HepG2 (cell line): ENCODE measurements at regions not wholly inside any gene's neighbourhood (a gene's known extent, or its start where the extent isn't known, plus 50 kb on each side); places are given as distances from the start of the nearest gene placed in this dataset.

Experiments used
- ATAC-seq: fragments of 200-7000 bp; cut with Tn5 transposase; 3 replicates; pipeline ENCODE4 v1.9.1; 2020; ENCODE audit warnings: mild to moderate bottlenecking, moderate library complexity
- BruUV-seq: library from RNA; stranded (reverse); fragments of 400-500 nt; replicated peaks from 2 replicates; lab custom pipeline; 2021; lab: Mats Ljungman, UMichigan
- CTCF ChIA-PET: fragments of 300-600 bp; formaldehyde crosslinking; extraction: SDS; loops from one replicate; lab custom pipeline; 2021; ENCODE audit warnings: low total read pairs, inconsistent platforms, low intra/inter-chr PET ratio; lab: Yijun Ruan, JAX
- POLR2A ChIA-PET: fragments of 350-600 bp; sonication (Branson Sonifier 250); formaldehyde crosslinking; loops from one replicate; lab custom pipeline; 2020; ENCODE audit warnings: antibody characterized with exemption, inconsistent platforms; lab: Yijun Ruan, JAX
- DNase-seq: peaks from one replicate; pipeline ENCODE4 v3.0.0-alpha.2; 2015; ENCODE audit warnings: low spot score
- FAIRE-seq: peaks from 3 replicates; lab custom pipeline; 2011; peaks lifted over from hg19 to GRCh38; lab: Jason Lieb, UNC
- H2AFZ ChIP-seq: one replicate; pipeline ENCODE4 v1.6.1; 2011; ENCODE audit warnings: low read length, inconsistent platforms
- H3K27ac ChIP-seq: fragments of 300-600 bp; 3 replicates; pipeline ENCODE4 v1.8.0; 2011; ENCODE audit warnings: mixed run types, mild to moderate bottlenecking, mixed read lengths, low read length, inconsistent platforms; ENCODE audit not compliant: insufficient read depth; ENCODE audit errors: extremely low read length
- H3K27me3 ChIP-seq, 2 experiments: fragments of 200-600 bp in 1 of 2; 2 replicates in 1 of 2; 3 replicates in 1 of 2; pipeline versions ENCODE4 v1.6.0 to v1.8.0; 2011; ENCODE audit warnings: low read length in 2 of 2, mild to moderate bottlenecking in 2 of 2, moderate library complexity in 2 of 2, inconsistent platforms in 1 of 2; ENCODE audit not compliant: insufficient read depth in 2 of 2, control insufficient read depth in 1 of 2
- H3K36me3 ChIP-seq, 2 experiments: fragments of 200-600 bp in 1 of 2; replicated peaks in 1 of 2; 2 replicates in 1 of 2; 3 replicates in 1 of 2; pipeline versions ENCODE4 v1.5.1 to v1.8.0; 2011; ENCODE audit warnings: low read length in 2 of 2, inconsistent platforms in 1 of 2; ENCODE audit not compliant: insufficient read depth in 2 of 2, control insufficient read depth in 1 of 2
- H3K4me1 ChIP-seq: 2 replicates; pipeline ENCODE4 v1.5.1; 2012; ENCODE audit warnings: low read length, inconsistent platforms; ENCODE audit not compliant: insufficient read depth
- H3K4me2 ChIP-seq: 2 replicates; pipeline ENCODE4 v1.6.0; 2011; ENCODE audit warnings: low read depth, low read length, inconsistent platforms
- H3K4me3 ChIP-seq, 3 experiments: fragments of 200-600 bp in 1 of 3; sonication (generic), shearing (Covaris generic) in 1 of 3; replicated peaks in 1 of 3; 2 replicates each; pipeline ENCODE4 v1.5.1; 2011 to 2016; ENCODE audit warnings: low read length in 3 of 3, inconsistent platforms in 2 of 3, low read depth in 2 of 3, mild to moderate bottlenecking in 2 of 3, control low read depth in 1 of 3, mixed read lengths in 1 of 3; ENCODE audit not compliant: insufficient read depth in 1 of 3
- H3K79me2 ChIP-seq: one replicate; pipeline ENCODE4 v1.6.1; 2011; ENCODE audit warnings: low read length, inconsistent platforms; ENCODE audit not compliant: insufficient read depth
- H3K9ac ChIP-seq: 2 replicates; pipeline ENCODE4 v1.6.0; 2011; ENCODE audit warnings: mild to moderate bottlenecking, low read depth, low read length, inconsistent platforms; ENCODE audit not compliant: insufficient read depth
- H3K9me3 ChIP-seq: 2 replicates; pipeline ENCODE4 v1.5.1; 2012; ENCODE audit warnings: mild to moderate bottlenecking, low read length
- H4K20me1 ChIP-seq: 2 replicates; pipeline ENCODE4 v1.6.0; 2011; ENCODE audit warnings: inconsistent platforms, mild to moderate bottlenecking, low read length, moderate library complexity; ENCODE audit not compliant: insufficient read depth
- CREB1 ChIP-seq, 2 experiments: fragments of 450-650 bp in 1 of 2; IDR thresholded peaks; 2 replicates each; pipeline ENCODE4 v1.6.1; 2016 to 2017; ENCODE audit warnings: control low read depth in 1 of 2, mild to moderate bottlenecking in 1 of 2, missing compliant biosample characterization in 1 of 2, missing genetic modification characterization in 1 of 2
- HOXA9 ChIP-seq: sonication (generic); formaldehyde crosslinking; IDR thresholded peaks from 2 replicates; pipeline ENCODE4 v1.8.1; 2022; ENCODE audit warnings: missing genetic modification reagents, mild to moderate bottlenecking, moderate library complexity, borderline replicate concordance
- NFKB2 ChIP-seq: sonication (generic); formaldehyde crosslinking; IDR thresholded peaks from 2 replicates; pipeline ENCODE4 v1.4.0; 2020; ENCODE audit warnings: missing genetic modification reagents, borderline replicate concordance
- NFRKB ChIP-seq: fragments of 450-650 bp; IDR thresholded peaks from 2 replicates; pipeline ENCODE4 v1.6.1; 2017
- SP1 ChIP-seq, 2 experiments: fragments of 450-650 bp in 1 of 2; sonication (generic) in 1 of 2; formaldehyde crosslinking in 1 of 2; IDR thresholded peaks; 2 replicates each; pipeline versions ENCODE4 v1.4.0 to v1.6.1; 2016 to 2020; ENCODE audit warnings: missing genetic modification reagents in 1 of 2
- TAF1 ChIP-seq: sonication (generic); formaldehyde crosslinking; IDR thresholded peaks from 2 replicates; pipeline ENCODE4 v1.4.0; 2020; ENCODE audit warnings: missing genetic modification reagents
- ZNF274 ChIP-seq: sonication (generic); formaldehyde crosslinking; IDR thresholded peaks from 2 replicates; pipeline ENCODE4 v1.5.1; 2020; ENCODE audit warnings: mild to moderate bottlenecking, missing genetic modification reagents
- ZNF276 ChIP-seq: sonication (generic); formaldehyde crosslinking; IDR thresholded peaks from 2 replicates; pipeline ENCODE4 v1.4.0; 2020; ENCODE audit warnings: mild to moderate bottlenecking, low read depth, missing genetic modification reagents
- ZNF343 ChIP-seq: sonication (generic); formaldehyde crosslinking; IDR thresholded peaks from 2 replicates; pipeline ENCODE4 v1.4.0; 2020; ENCODE audit warnings: mild to moderate bottlenecking, missing genetic modification reagents
- ZNF816 ChIP-seq: sonication (generic); formaldehyde crosslinking; IDR thresholded peaks from 2 replicates; pipeline ENCODE4 v1.8.0; 2022; ENCODE audit warnings: missing genetic modification reagents, mild to moderate bottlenecking, borderline replicate concordance
- WGBS: methylation state at CpG from one replicate; pipeline ENCODE4 v1.1.6; 2017; ENCODE audit warnings: low lambda C conversion rate; 5-methylcytosine and 5-hydroxymethylcytosine counted together
- in situ Hi-C: cut with HindIII; loops from 2 replicates; pipeline ENCODE4 v1.10.0; 2017; ENCODE audit warnings: low pct_unique_long_range_greater_than_20kb; ENCODE audit not compliant: extremely low pct_ligation_motif_present
- intact Hi-C: fragments of 100-400 bp; cut with micrococcal nuclease; formaldehyde crosslinking; loops from one replicate; pipeline ENCODE4 v1.10.0; 2022; ENCODE audit not compliant: unreplicated experiment
- TF ChIP-seq, protein P1 (sequence below): sonication (generic); formaldehyde crosslinking; IDR thresholded peaks from 2 replicates; pipeline ENCODE4 v1.4.0; 2020; ENCODE audit warnings: mild to moderate bottlenecking, missing genetic modification reagents

DNA sequence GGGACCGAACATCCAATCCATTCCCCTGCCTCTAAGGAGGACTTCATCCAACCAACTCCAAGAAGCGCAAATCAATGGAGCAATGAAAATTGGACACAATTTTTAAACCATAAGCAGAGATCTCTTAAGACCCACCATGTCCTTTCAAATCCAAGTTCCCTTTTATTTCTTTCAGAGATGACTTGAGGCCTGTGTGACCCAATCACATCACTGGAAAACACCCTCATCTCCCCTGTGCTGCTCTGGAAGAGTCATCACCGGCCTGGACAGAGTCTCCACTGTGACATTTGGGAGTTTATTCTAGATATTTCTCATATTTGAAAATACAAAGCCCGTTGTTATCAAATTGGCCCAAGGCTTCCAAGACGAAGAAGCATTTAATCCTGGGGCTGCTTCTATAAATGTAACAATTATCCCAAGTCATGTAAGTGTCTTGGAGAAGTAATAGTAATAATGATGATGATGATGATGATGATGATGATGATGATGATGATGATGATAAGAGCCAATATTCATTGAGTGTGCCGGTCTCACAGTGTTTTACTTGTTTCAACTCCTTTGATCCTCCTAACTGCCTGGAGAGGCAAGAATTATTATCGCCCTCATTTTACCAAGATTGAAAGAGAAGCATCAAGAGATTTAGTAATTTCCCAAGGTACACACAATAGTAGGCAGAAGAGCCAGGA lies 72.1 kb downstream of the COPRS start:
- ChIA-PET POLR2A (interaction anchor here (2.1 kb wide), 1 partner anchor 17 kb away, joined by 9 read pairs; no protein-coding TSS in a partner anchor), CTCF (no interaction called here)
- in situ Hi-C loops = no loop called here

DNA sequence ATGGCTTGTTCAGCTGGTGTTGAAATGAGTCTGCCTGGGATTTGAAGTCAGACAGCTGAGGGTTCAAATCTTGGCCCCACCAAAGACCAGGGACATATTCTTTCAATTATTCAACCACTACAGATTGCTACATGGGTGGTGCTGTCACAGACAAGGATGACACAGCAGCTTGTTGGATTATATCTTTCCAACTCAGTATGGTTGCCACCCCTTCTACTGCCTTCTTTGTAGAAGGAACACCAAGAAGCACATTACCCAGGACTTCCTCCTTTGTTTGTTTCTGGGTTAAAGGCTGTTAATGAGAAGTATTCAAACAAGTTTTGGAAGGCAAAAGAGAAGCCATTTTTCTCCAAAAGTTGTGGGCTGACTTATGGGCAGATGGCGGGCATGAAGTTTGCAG lies 78.6 kb downstream of the COPRS start:
- FAIRE-seq (no peak), ATAC-seq (no peak), DNase-seq (no peak)
- 8% methylated on average over 1 of the region's 1 CpG for WGBS
- no TSS peak for BruUV-seq
- peaks cover 1 to 16% of the 10 kb centered on the region in 2 experiments; a peak in 3 of 5 replicates for H3K27me3 ChIP-seq
- in situ Hi-C loops (no loop called here), intact Hi-C loops (no loop called here)
- no peaks in the 10 kb centered on the region for H3K36me3 ChIP-seq
- ChIA-PET POLR2A (no interaction called here), CTCF (no interaction called here)
- H3K4me1 ChIP-seq = peaks cover 12% of the 10 kb centered on the region
- no peak overlapping the region for H3K27ac ChIP-seq
- H3K79me2 ChIP-seq = no peaks in the 10 kb centered on the region
- H2AFZ ChIP-seq = no peak overlapping the region
- no peak overlapping the region for H3K9ac ChIP-seq
- H3K4me3 ChIP-seq = no peak overlapping the region
- H3K4me2 ChIP-seq = no peak overlapping the region
- H3K9me3 ChIP-seq = no peaks in the 10 kb centered on the region
- H4K20me1 ChIP-seq = no peaks in the 10 kb centered on the region
- TF ChIP-seq ZNF274 (CRISPR knock-in tag) = no peak
- no peak for TF ChIP-seq NFKB2 (CRISPR knock-in tag)
- no peak for TF ChIP-seq ZNF816 (CRISPR knock-in tag)
- TF ChIP-seq, protein P1, sequence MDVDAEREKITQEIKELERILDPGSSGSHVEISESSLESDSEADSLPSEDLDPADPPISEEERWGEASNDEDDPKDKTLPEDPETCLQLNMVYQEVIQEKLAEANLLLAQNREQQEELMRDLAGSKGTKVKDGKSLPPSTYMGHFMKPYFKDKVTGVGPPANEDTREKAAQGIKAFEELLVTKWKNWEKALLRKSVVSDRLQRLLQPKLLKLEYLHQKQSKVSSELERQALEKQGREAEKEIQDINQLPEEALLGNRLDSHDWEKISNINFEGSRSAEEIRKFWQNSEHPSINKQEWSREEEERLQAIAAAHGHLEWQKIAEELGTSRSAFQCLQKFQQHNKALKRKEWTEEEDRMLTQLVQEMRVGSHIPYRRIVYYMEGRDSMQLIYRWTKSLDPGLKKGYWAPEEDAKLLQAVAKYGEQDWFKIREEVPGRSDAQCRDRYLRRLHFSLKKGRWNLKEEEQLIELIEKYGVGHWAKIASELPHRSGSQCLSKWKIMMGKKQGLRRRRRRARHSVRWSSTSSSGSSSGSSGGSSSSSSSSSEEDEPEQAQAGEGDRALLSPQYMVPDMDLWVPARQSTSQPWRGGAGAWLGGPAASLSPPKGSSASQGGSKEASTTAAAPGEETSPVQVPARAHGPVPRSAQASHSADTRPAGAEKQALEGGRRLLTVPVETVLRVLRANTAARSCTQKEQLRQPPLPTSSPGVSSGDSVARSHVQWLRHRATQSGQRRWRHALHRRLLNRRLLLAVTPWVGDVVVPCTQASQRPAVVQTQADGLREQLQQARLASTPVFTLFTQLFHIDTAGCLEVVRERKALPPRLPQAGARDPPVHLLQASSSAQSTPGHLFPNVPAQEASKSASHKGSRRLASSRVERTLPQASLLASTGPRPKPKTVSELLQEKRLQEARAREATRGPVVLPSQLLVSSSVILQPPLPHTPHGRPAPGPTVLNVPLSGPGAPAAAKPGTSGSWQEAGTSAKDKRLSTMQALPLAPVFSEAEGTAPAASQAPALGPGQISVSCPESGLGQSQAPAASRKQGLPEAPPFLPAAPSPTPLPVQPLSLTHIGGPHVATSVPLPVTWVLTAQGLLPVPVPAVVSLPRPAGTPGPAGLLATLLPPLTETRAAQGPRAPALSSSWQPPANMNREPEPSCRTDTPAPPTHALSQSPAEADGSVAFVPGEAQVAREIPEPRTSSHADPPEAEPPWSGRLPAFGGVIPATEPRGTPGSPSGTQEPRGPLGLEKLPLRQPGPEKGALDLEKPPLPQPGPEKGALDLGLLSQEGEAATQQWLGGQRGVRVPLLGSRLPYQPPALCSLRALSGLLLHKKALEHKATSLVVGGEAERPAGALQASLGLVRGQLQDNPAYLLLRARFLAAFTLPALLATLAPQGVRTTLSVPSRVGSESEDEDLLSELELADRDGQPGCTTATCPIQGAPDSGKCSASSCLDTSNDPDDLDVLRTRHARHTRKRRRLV (CRISPR knock-in tag) = no peak
- TF ChIP-seq TAF1 = no peak
- TF ChIP-seq ZNF276 = no peak
- TF ChIP-seq SP1 (IDR thresholded peaks at IDR 0.05) = no peak
- TF ChIP-seq SP1 (CRISPR knock-in tag; IDR thresholded peaks at IDR 0.05) = no peak
- no peak for TF ChIP-seq ZNF343
- TF ChIP-seq NFRKB = no peak

More for the DNA sequence above, 72.1 kb downstream of the COPRS start:
- no peaks in the 10 kb centered on the region for H3K9me3 ChIP-seq
- no peaks in the 10 kb centered on the region for H3K79me2 ChIP-seq
- no peaks in the 10 kb centered on the region for H3K36me3 ChIP-seq
- H3K4me1 ChIP-seq = peaks cover 11% of the 10 kb centered on the region; the same call in 1 of the 2 replicates
- no peaks in the 10 kb centered on the region for H4K20me1 ChIP-seq
- DNase-seq (no peak), ATAC-seq (no peak), FAIRE-seq (no peak)
- no peaks in the 10 kb centered on the region for H3K27me3 ChIP-seq
- no peak for TF ChIP-seq HOXA9 (CRISPR knock-in tag)
- peak; percentile 74 for TF ChIP-seq CREB1 (IDR thresholded peaks at IDR 0.05)
- no peak for TF ChIP-seq CREB1 (CRISPR knock-in tag; IDR thresholded peaks at IDR 0.05)
- WGBS = 52% methylated on average over 7 of the region's 7 CpGs
- H3K27ac ChIP-seq = no peak overlapping the region
- no peak overlapping the region for H3K4me2 ChIP-seq
- intact Hi-C loops = no loop called here
- no TSS peak for BruUV-seq
- no peak overlapping the region for H2AFZ ChIP-seq
- no peak overlapping the region for H3K4me3 ChIP-seq
- no peak overlapping the region for H3K9ac ChIP-seq
